Omental fat pad (tissue), 3 donors: ENCODE measurements at regions not wholly inside any gene's neighbourhood (a gene's known extent, or its start where the extent isn't known, plus 50 kb on each side); places are given as distances from the start of the nearest gene placed in this dataset.
"Not testable (repeated sequence)": the region's sequence is repeated elsewhere in the genome, so short reads cannot be mapped to it uniquely, and the experiment has no call there.

Experiments used
- ATAC-seq: fragments of 150-250 bp; one replicate; pipeline ENCODE4 v1.9.1; 2016; ENCODE audit warnings: mild to moderate bottlenecking, moderate library complexity; ENCODE audit not compliant: low FRiP score
- DNase-seq: peaks from one replicate; pipeline ENCODE4 v3.0.0-alpha.2; 2019; ENCODE audit warnings: low spot score
- CTCF ChIP-seq, 3 donors: fragments of 450-650 bp; IDR thresholded peaks; one replicate each; pipeline ENCODE4 v1.5.1; 2016 to 2017; ENCODE audit warnings: antibody characterized with exemption in 3 of 3, mild to moderate bottlenecking in 3 of 3, moderate library complexity in 2 of 3

- ATAC-seq: no peak
- no peak for DNase-seq
- no peak for TF ChIP-seq CTCF (IDR thresholded peaks at IDR 0.05)
Observed at GRCh38 chr4:18106620-18107019, 85.1 kb upstream of the LCORL start.

- no peak for TF ChIP-seq CTCF (IDR thresholded peaks at IDR 0.05)
- no peak for DNase-seq
- no peak for ATAC-seq
Observed at GRCh38 chr4:18105030-18106011, 83.8 kb upstream of the LCORL start.

GRCh38 chr4:18103876-18104605 lies 82.5 kb upstream of the LCORL start:
- TF ChIP-seq CTCF (IDR thresholded peaks at IDR 0.05): no peak
- DNase-seq (no peak), ATAC-seq (no peak)

- no peak for TF ChIP-seq CTCF (IDR thresholded peaks at IDR 0.05)
- no peak for ATAC-seq
Observed at GRCh38 chr4:18100657-18101056, 79.1 kb upstream of the LCORL start.

GRCh38 chr4:18090447-18090846 lies 68.9 kb upstream of the LCORL start:
- DNase-seq, ATAC-seq: not testable (repeated sequence)

More at GRCh38 chr4:18100657-18101056, 79.1 kb upstream of the LCORL start:
- DNase-seq: no peak

- no peak for ATAC-seq
- no peak for TF ChIP-seq CTCF (IDR thresholded peaks at IDR 0.05)
- DNase-seq: no peak
Observed at GRCh38 chr4:18082236-18082635, 60.7 kb upstream of the LCORL start.

- ATAC-seq (no peak), DNase-seq (no peak)
- no peak for TF ChIP-seq CTCF (IDR thresholded peaks at IDR 0.05)
Observed at GRCh38 chr4:18081708-18082107, 60.2 kb upstream of the LCORL start.
